ENCODE measurements at regions not wholly inside any gene's neighbourhood (a gene's known extent, or its start where the extent isn't known, plus 50 kb on each side); places are given as distances from the start of the nearest gene placed in this dataset.

- DNase-seq = no peak
Observed at GRCh38 chr4:176014583-176015108, 51.0 kb upstream of the WDR17 start.
